RPMI8226 (cell line): ENCODE measurements at regions not wholly inside any gene's neighbourhood (a gene's known extent, or its start where the extent isn't known, plus 50 kb on each side); places are given as distances from the start of the nearest gene placed in this dataset.
"Not testable (repeated sequence)": the region's sequence is repeated elsewhere in the genome, so short reads cannot be mapped to it uniquely, and the experiment has no call there.

Experiments
- DNase-seq: peaks from one replicate; pipeline ENCODE4 v3.0.0-alpha.2; 2015

DNA sequence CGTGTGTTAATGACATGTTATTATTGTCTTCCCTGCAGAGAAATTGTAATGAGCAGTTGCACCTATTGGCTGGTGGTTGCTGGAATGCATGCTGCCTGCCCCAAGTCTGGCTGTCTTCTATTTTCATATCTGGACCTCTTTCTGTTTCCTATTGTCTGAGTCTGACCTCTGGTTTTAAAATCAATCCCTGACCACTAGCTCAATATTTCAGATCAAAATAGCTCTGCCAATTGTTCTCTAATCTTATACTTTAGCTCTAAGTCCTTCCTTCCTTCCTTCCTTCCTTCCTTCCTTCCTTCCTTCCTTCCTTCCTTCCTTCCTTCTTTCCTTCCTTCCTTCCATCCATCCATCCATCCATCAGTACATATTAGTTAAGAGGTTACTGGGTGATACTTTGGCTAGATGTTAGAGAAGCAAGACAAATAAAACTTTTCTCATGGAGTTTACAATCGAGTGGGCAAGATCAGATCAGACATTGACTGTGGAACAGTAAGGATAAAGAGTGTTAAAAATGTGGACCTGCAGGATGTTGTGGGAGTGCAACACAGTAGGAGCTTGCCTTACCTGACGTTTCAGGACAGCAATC is 417.1 kb downstream of the SOCS6 start:
- DNase-seq = no peak

DNA sequence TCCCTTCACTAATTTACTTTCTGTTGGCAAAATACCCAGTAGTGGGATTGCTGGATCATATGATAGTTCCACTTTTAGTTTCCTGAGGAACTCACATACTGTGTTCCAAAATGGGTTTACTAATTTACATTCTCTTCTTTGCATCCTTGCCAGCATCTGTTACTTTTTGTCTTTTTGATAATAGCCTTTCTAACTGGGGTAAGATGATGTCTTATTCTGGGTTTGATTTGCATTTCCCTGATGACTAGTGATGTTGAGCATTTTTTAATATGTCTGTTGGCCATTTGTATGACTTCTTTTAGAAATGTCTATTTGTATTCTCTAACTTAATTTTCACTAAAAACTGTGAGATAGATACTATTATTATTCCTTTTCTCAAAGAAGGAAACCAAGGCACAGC is 411.7 kb downstream of the SOCS6 start:
- DNase-seq = no peak

DNA sequence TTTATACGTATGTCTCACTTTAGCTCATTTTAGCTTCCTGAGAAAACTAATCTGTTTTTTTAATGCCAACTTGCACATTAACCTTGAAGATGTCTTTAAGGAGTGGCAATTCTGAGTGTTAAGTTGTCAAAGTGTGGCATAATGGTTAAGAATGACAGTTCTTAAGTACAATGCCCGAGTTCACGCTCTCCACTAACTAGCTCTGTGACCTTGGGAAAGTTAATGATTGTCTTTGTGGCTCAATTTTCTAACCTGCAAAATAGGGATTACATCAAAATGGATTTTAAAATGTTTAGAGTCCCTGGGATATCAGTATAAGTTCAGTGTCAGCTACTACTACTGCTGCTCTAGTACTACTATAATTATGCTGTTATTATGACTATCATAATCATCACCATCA is 409.7 kb downstream of the SOCS6 start:
- DNase-seq = no peak

DNA sequence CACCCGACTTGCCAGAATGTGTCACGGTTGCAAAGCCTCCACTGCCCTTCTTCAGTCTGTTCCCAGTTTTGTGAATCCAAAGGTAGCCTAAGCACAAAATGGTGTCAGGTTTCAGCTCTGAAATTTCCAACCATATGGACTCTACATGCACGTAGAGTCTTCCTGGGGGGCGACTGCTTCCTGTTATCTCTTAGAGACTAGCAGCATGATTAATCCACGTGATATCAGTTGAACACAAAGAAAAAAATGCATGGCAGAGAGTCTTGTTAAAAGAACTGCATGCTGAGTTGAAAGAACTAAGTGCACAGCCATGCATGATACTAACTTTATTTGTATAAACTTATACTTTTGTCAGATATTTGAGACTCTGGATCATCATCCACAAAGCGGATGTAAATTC is 404.4 kb downstream of the SOCS6 start:
- no peak for DNase-seq

DNA sequence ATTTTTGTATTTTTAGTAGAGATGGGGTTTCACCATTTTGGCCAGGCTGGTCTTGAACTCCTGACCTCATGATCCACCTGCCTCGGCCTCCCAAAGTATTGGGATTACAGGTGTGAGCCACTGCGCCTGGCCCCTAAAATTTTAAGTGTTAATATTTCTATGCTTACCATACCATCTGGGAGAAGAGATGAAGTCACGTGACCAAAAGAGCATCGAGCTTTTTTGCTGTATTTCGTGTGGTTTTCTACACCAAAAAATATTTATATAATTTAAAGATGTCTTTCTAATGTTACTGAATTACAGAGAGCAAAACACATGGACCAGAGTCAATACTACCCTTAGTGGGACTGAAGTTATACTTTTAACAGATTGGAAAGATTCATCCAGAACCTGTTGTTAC is 400.9 kb downstream of the SOCS6 start:
- not testable (repeated sequence) for DNase-seq

DNA sequence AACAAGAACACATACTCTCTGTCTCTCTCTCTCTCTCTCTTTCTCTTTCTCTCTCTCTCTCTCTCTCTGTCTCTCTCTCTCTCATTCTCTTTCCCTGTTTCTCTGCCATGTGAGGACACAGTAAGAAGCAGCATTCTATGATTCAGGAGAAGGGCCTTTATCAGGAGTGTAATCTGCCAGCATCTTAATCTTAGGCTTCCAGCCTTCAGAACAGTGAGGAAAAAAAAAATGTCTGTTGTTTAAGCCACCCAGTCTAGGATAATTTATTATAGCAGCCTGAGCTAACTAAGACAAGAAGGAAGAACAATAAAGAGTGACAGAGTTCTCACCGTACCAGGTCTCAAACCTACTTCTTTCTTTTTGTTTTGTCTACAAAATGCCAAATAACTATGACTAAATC is 399.4 kb downstream of the SOCS6 start:
- no peak for DNase-seq

DNA sequence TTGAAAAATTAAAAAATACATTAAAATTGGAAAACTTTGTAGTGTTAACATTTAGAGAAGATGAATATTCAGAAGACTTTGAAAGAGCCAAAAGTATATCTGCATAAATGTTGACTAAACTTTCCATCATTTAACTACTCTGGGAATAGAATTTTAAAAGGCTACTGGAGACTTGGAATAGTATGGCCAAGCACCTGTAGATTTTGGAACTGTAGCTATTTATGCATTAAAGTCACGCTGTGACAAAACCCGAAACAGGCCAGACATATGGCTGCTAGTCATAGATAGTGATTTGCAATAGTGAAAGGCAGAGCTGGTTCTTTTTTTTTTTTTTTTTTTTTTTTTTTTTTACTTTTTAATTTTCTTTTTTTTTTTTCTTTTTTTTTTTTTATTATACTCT is 396.0 kb downstream of the SOCS6 start:
- no peak for DNase-seq

DNA sequence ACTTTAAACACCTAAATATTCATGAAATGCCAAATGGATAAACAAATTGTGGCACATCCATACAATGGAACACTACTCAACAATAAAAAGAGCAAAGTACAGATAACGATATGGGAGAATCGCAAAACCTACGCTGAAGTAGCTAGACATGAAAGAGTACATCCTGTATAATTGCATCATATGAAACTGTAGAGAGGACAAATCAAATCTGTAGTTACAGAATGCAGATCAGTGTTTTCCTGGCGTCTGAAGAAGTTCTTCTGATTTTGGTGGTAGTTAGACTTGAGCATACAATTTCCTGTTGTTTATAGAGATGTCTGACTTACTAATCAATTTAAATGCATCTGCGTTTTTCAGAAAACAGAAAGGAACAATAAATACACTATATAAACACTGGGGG is 394.4 kb downstream of the SOCS6 start:
- DNase-seq = no peak

DNA sequence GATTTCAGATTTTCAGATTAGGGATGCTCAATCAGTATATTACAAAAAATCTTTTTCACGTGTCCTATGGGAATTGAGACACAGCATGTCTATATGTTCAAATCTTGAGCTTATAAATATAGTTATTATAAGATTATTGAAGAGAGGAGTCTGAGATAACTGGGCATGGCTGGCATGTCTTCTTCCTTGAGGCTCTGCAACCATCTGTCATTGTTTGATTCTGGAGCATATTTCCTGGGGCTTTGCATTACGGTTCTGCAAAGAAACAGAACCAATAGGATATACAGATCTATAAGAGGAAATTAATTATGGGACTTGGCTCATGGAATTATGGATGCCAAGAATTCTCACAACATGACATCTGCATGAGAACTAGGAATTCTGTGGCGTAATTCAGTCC is 386.1 kb downstream of the SOCS6 start:
- no peak for DNase-seq

DNA sequence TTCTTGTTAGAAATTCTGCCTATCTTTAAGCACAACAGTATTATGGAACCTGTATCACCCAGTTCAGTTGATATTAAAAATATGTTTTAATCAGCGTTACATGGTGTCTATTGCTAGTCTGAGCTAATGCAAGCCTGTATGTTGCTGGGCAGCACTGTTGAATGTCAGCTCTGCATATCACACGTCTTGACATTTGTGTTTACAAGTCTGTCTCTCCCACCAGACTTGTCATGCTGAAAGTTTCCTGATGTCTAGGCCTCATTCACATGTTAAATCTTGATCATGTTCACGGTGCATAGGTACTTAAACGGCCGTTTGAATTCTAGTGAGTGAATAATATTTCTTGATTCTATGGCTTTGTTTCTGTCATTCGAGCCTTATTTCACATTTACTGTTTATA is 385.0 kb downstream of the SOCS6 start:
- no peak for DNase-seq

DNA sequence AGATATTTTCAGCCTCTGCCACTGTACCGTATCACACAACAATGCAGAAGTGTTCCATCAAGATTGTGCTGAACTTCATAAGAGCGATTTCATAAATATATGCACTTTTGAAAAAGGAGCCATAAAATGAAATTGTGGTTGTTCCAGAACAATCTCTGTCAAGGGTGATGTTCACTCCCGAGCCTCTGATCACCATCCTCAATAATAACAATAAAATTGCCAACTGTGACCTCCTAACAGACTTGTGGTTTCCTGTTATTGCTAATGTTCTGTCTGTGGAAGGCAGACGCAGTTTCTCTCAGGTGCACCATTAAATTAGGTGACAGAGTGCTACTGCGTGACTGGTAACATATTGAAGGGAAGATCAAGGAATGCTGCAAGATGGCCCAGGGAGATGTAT is 383.7 kb downstream of the SOCS6 start:
- no peak for DNase-seq

DNA sequence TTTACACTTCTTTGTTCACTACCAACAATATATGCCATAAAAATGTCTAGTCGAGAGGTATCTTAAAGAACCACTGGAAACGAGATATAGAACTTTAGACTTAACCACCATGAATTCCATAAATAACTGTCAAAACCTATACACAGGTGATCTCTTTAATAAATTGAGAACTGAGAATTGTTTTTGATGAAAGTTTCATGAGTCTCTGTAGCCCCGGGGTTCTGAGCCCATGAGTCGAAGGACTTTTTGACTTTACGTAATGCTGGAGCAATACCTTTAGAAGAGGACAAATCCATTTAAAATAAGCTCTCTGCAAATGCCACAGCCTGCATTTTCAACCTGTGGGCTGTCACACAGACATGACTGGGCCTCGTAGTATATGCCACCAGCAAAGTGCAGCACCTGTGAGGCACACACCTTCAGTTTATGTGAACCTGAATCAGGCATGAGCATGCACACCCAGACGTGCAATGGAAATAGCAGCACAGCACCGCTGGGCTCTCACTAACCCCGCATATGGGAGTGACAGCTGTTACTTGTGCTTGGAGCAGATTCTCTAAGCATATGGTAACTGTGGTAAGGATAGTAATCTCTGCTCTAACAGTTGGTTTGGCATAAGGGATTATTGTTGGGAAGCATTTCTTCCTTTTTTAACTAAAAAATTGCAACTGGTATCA is 383.2 kb downstream of the SOCS6 start:
- no peak for DNase-seq

DNA sequence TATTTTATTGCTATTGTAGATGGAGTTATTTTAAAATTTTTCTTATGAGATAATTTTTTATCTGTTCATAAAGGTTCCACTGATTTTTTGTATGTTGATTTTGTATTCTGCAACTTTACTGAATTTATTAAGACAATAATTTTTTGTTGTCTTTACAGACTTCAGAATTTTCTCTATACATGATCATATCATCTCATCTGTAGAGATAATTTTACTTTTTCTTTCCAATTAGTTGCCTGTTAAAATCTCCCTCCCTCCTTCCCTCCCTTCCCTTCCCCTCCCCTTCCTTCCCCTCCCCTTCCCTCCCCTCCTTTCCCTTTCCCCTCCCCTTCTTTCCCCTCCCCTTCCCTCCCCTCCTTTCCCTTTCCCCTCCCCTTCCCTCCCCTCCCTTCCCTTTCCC is 378.1 kb downstream of the SOCS6 start:
- no peak for DNase-seq

DNA sequence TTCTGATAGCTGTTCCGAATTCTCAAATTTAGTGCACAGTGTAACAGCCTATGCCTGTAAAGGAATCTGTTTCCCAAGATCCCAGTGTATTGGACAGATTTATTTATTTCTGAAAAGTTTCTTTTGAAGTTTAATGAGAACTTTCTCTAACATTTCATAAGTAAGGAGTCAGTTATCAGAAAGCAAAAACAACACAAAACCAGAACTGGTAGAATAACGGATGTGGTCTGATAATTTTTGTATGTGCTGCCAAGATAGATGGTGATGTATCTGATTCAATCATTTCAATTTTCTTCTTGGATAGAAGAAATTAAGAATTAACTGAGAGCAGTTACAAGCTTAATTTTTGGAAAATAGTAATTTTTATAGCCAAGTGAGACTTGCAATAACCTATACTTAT is 374.3 kb downstream of the SOCS6 start:
- DNase-seq = no peak

DNA sequence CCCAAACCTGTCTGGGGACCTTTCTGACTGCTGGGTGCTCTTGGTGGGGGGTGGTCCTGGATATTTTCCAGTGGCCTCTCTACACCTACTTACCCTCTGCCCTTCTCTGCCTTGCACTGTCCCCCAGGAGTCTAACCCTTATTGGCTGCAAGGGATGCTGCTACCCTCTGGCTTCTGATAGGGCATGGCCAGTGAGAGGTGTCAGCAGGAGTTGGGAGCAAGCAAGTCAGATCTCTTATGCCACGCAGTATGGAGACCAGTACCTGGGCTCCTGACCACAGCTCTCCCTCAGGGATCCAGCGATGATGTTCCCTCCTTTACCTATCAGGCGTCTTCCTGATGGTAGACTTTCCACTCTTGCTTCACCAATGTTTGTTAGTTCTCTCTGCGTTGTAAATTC is 373.7 kb downstream of the SOCS6 start:
- DNase-seq = no peak

DNA sequence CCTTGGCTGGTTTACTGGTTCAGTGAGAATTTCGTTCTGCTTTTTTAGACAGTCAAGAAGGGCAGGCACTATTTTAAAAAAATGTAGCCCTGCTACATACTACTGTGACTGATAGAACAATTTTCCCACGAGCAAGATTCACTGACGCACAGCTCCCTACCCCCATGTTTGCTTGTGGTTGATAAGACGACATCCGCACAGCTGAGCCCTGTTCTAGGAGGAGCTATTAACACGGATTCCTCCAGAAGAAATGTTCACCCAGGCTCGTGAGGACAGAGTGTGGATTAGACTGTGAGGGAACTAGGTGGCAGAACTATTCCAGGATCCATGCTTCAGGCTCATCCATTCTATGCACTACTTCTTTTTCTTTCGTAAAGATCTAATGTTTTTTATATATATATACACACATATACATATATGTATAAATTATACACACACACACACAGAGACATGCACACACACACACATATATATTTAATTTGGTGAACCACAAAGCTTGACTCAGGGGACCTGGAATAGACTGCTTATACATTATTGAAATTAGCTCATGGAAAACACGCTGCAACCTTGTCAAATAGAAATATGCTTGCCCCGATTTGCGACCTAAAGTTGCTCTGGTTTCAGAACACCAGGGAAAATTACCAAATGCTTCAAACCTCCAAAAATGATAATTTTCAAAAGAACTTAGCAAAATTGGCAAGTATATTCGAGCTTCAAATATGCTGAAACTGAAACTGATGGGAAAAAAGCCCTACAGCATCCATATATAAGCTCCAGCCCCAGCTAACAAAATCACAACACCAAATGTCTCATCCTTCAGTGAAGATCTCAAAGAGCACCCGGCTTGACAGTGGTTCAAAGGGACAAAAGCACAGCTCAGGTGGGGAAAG is 370.4 kb downstream of the SOCS6 start:
- DNase-seq = no peak

DNA sequence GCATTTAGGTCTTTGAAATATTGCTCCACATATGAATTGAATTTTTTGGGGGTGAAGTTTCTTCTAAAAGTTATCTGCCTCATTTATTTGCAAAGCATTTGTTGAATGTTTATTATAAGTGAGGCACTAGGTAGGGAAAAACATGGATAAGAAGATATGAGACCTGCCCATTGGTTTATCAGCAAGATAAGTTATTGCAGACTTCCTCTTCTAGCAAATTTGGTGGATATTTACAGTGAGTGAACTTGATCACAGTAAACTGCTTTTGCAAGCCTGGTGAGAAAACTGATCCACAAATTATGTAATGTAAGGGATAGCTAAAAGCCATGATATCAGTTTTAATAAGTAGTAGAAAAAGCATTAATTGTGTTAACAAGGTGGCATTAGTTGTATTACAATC is 364.8 kb downstream of the SOCS6 start:
- no peak for DNase-seq

DNA sequence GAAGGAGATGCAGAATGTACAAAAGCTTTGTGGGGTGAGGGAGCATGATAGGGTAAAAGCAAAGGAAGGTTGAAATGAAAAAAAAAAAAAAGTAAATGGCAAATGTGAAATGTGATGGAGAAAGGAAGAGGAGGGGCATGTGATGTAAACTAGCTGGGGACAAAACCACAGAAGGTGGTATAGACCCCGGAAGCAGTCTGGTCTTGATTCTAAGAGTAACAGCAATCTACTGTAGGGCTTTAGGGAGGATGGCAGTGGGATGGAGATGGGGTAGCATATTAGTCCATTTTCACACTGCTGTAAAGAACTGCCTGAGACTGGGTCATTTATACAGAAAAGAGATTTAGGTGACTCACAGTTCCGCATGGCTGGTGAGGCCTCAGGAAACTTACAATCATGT is 362.0 kb downstream of the SOCS6 start:
- DNase-seq = no peak

DNA sequence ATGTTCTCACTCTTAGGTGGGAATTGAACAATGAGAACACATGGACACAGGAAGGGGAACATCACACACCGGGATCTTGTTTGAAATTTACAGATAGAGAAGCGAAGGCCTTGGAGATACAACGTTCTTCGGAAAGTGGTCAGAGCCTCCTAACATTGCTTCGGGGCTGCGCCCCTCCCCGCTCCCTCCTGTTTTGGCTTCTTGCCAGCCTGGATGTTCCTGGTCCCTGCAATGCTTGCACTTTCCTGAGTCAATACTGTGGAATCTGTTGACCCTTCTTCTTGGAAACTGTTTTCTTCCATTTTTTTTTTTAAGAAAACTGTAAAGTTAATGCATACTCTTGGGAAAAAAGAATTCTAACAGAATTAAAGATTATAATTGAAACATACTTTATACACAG is 360.8 kb downstream of the SOCS6 start:
- no peak for DNase-seq

DNA sequence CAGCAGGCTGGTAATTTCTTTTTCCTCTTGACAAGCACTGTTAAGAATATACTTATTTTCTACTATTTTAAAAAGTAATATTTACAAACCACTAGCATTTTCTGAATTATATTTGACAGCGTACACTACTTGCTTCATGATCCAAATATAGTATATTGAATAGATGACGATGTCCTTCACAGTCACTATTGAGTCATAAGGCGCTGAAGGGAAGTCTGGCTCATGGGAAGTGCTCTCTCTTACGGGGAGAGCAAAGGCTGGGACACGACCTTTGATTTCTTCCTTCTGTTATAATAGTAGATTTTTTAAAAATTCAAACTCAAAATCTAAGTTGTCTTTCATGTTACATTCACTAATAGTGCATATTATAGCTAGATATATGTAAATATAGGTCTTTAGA is 357.1 kb downstream of the SOCS6 start:
- DNase-seq = no peak

DNA sequence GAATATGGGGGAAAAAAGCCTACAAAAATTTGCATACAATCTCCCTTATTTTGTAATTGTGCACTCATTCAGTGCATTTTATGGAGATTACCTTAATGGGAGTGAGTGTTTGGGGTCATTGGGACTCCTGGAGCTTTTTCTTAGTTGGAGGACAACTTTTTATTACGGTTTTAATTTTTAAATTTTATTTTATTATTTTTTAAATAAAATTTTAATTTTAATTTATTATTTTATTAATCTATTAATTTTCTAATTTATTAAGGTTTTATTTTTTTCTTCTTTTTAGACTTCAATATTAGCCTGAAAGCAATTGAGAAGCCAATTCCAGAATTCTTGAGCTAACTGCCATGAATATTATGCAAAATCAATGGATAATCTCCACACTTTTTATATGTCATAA is 355.0 kb downstream of the SOCS6 start:
- no peak for DNase-seq

DNA sequence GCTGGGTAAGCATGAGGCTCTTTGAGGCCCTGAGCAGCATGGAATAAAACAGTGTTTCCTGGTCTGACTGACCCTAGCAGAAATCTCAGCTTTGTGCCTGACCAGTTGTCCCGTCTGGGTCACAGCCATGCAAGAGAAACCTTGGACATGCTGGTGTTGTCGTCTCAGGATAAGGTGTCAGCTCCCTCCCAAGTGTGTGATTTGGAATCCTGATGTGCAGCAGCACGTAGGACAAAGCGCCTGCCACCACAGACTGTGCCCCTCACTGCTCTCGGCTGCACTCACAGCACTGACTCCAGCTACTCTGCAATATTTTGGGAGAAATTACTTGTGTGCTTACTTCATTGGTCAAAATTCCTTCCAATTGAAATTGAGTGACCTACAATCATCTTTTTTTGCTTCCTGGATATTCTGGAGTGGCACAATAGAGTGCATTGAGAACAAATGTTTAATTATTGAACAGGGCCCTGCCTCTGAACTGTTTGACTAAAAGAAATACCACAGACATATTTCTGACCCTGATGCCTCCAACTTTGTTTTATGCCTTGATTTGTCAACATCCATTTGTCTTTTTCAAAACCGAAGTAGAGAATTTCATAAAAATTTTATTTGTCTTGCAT is 352.4 kb downstream of the SOCS6 start:
- no peak for DNase-seq

DNA sequence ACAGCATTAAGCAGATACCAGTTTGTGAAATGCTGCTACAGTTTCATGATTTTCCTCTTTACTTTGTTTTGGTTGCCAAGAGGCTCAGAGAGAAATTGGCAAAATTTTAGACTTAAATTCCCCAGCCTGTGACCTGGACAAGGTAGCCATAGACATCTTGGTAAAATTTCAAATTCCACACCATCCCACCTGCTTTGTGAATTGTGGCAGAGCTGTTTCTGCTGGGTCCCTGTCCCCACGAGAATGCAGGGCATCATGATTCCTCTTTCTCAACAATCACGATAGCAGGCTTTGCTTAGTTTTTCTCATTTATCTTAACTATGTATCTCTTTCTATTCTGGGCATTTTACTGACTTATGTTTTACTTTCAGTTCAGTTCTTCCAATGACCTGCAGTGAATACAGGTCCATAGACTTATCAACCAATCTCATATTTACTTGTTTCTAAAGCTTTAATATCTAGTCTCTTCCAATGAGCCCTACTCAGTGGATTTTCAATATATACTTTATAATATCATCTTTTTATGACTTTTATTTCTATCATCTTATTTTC is 351.6 kb downstream of the SOCS6 start:
- no peak for DNase-seq

DNA sequence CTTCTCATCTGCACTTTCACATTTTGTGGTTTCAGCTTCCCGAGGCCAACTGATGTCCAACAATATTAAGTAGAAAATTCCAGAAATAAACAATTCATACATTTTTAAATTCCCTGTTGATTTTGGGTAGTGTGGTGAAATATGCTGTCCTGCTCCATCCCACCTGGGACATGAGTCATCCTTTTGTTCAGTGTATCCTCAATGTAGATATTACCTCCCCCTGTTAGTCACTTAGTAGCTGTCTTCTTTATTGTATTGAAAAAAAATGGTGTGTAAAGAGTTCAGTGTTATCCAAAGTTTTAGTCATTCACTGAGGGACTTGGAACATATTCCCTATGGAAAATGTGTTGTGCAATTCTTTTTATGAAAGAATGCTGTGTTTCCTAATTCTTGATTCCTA is 348.1 kb downstream of the SOCS6 start:
- no peak for DNase-seq
